Superior temporal gyrus (tissue), 1 donor: ENCODE measurements at regions not wholly inside any gene's neighbourhood (a gene's known extent, or its start where the extent isn't known, plus 50 kb on each side); places are given as distances from the start of the nearest gene placed in this dataset.

Experiments
- DNase-seq: peaks from one replicate; pipeline ENCODE4 v3.0.0-alpha.2; 2016; ENCODE audit errors: extremely low spot score

DNA sequence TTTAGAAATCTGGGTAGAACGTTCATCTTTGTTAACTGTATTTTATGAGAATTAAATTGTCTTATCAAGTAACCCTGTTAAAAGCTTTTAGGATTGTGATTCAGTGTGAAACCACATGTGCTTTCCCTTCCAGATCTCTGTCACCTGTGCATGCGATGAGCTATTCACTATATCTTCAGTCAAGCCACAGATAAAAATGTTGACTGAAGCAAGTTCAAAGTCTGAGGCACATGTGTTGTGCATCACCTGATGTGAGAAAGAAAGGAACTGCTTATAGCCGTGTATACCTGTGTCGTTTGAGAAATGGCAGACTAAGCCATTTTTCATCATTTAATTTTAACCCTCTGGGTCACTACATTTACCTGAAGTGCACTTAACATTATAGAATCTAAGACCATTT lies 1088.9 kb upstream of the TENM4 start:
- no peak for DNase-seq

DNA sequence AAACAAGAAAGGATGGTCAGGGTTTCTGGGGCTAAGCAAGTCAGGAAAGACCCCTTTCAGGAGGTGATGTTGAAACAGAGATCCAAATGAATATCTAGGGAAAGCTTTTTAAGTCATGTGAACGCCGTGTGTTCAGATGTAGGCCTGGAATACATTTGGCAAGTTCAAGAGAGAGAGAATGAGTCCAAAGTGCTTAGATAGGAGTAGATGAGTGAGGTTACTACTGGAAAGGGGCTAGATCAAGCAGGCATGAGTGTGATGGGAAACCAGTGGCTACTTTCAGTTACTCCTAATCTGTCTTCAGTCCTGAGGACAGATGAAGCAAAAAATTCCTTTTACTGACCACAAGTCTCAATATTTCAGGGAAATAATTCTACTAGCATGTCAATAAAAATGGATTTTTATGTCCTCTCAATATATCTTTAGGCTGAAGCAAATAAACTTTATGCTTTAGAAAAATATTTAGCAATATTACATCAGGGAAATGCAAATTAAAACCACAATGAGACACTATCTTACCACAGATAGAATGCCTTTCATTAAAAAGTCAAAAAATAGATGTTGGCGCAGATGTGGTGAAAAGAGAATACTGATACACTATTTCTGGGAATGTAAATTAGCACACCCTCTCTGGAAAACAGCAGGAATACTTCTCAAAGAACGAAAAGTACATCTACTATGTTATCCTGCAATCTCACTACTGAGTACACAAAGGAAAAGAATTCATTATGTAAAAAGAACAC lies 1085.0 kb upstream of the TENM4 start:
- DNase-seq = no peak

- DNase-seq = no peak
Measured at GRCh38 chr11:80524349-80524748, 1083.5 kb upstream of the TENM4 start.

DNA sequence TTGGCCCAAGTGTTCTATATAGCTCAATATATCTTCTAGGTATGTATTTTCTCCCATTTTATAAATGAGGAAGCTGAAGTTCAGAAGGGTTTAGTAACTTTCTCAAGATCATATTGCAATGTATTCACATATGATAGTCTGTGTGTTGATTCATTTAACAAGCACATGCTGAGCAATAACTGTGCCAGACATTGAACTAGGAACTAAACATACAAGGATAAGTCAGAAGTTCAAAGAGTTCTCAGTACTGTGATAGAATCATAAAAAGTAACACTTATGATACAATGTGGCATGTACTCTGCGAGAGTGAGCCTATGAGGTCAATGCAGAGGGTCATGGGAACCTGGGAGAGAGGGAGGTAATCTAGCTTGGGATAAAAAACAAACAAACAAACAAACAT lies 1082.2 kb upstream of the TENM4 start:
- no peak for DNase-seq

- no peak for DNase-seq
Measured at GRCh38 chr11:80521592-80521991, 1080.8 kb upstream of the TENM4 start.

- no peak for DNase-seq
Measured at GRCh38 chr11:80520507-80520887, 1079.7 kb upstream of the TENM4 start.

DNA sequence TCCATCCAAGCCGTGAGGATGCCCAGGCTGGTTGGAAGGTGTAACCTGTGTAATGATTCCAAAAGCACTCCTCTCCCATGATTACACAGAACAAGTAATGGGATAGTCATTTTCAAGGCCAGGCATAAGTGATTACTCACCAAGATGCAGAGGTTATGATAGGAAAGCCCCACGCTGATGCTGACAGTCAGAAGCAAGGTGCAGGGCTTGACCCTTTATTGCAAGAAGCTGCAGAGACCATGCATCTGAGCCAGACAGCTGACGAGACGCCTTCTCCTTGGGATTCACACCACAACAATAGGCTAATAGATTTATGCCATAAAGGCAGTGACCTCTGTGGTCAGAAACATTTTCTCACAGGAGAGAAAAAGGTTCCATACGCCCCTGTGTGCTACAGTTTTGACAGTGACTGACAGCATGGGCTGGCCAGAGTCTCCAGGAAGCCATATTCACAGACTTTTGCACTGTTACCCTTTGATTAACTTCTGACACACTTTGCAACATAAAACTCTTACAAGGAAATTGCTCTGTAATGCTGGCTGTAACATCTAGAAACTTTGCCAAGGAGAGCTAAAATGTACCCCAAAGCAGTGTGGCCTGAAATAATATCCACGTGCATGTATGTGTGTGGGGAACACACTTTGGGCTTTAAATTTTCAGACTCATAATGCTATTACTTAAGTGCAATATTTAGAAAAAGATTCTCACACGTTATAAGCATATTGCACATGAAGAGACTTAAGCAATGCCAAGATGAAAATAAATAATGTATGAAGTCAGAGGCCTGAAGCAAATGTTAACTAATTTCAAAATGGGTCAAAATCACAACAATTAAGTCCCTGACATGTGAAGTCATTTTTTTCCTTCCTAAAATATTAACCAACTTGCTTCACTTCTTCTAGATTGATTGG lies 1079.0 kb upstream of the TENM4 start:
- no peak for DNase-seq

- DNase-seq = no peak
Measured at GRCh38 chr11:80517701-80518100, 1076.9 kb upstream of the TENM4 start.

DNA sequence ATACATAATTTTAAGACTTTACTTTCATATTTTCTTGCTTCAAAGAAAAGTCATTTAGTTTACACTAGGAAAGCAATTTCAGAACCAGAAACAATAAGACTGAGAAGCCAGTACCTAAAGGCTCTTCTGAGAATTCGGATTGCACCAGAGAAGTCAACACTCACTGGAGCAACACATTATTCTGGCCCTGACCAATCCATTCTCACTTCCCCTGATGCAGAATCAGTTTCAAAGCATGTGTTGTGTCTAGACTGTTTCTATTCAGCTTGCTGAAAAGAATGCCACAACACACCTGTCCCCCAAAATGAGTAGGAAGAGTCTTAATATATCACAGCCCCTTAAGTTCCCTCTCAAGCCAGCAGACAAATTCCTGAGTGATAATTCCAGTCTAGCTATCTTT lies 1074.3 kb upstream of the TENM4 start:
- no peak for DNase-seq

DNA sequence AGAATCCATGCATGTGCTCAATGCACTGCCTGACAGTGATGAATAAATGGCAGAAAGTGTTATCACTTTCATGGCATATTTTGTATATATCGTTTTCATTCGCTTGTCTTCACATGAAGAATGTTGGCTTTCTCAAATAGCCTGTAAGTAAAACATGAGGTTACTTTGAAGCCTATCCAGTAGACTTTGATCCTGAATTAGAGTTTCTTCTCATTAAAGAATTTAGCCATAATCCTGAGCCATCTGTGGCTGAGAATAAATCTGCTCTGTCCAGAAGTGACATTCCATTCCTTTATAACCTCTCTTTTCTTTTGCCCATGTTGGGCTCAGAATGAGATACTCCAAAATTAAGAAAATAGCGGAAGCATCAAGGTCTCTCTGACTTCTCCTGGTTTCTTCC lies 1071.7 kb upstream of the TENM4 start:
- no peak for DNase-seq

DNA sequence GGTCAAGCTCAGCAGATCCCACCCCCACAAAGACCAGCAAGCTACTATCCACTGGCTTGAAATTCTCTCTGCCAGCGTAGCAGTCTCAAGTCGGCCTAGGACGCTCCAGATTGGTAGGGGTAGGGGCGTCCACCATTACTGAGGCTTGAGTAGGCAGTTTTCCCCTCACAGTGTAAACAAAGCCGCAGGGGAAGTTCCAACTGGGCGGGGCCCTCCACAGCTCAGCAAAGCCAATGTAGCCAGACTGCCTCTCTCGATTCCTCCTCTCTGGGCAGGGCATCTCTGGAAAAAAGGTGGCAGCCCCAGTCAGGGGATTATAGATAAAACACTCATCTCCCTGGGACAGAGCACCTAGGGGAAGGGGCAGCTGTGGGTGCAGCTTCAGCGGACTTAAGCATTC lies 1064.9 kb upstream of the TENM4 start:
- no peak for DNase-seq

DNA sequence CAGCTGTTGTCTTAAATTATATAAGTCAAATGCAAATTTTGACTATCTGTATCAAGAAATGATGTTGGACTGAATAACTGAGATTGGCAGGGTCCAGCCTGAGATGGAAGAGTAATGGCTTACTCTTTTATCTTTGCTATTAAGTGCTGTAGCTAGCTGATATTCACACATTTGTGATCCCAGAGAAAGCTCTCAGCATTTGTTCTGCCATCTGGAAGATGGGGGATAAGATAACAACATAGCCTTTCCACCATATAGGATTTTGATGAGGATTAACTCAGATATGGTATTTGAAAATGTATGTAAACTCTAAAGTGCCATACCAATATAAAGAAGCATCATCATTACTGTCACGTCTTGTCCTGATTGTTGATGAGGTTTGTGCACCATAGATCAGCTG lies 1063.2 kb upstream of the TENM4 start:
- DNase-seq = no peak

DNA sequence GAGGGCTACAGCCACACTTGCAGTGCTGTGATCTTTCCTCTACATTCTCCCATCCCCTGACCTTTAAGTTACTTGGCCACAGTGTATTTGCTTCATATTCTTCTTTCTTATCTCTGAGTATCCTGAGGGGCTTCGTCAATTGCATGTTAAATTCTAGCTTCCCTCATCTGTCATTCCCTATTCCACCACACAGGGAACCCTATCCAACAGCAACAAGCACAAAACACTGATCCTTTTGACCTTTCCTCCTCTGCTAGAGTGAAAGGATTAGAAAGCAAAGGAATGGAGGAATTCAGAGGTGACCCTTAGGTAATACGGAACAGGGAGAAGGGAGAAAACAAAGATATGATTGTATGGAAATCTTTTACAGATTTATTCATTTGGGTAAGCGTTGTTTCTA lies 1061.7 kb upstream of the TENM4 start:
- DNase-seq = no peak

GRCh38 chr11:80495116-80495515 lies 1054.3 kb upstream of the TENM4 start:
- no peak for DNase-seq

DNA sequence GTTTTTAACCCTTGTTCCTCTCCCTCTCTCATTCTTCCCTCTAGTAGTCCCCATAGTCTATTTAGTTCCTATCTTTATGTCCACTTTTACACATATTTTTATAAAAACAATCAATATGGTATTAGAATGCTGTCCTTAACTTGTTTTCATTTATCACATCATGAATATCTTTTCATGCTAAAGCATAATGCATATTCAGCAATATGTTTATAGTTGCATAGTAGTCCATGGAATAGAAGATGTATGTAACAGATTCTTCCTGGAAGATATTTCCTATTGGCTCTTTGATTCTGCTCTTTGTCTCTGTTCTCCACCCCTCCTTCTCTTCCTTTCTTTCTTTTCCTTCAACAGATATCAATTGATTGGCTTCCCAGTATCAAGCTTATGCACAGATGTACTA lies 1047.1 kb upstream of the TENM4 start:
- DNase-seq = no peak

DNA sequence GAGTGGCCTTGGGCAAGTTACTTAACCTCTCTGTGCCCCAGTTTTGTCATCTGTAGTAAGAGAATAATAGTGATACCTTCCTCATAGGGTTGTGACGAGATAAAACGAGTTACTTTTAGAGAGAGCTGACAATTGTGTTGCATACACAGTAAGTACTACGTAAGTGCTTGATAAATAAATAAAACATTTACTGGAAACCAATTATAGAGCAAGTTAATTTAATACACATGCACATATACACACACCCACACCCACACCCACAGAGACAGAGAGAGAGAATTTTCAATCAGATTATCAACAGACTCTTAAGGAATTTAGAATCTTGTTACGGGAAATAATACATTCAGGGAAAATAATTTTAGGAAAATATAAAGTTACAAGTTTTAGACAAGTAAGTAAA lies 1045.8 kb upstream of the TENM4 start:
- DNase-seq = no peak

DNA sequence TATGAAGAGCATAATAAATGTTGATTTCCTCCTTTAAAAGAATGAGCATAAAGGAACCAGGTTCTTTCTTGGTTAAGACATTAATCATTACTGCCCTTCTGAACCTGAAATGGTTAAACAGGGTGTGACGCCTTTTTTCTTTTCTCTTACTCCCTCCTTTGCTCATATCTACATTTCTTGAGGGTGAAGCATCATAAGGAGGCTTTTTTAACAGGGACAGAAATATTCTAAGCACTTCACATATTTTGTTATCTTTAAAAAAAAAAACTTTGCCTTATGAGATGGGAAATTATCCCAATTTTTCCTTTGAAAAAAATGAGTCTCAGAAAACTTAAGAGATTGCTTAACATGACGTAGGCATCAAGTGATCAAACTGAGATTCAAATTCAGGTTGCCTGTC lies 1036.3 kb upstream of the TENM4 start:
- DNase-seq = no peak

DNA sequence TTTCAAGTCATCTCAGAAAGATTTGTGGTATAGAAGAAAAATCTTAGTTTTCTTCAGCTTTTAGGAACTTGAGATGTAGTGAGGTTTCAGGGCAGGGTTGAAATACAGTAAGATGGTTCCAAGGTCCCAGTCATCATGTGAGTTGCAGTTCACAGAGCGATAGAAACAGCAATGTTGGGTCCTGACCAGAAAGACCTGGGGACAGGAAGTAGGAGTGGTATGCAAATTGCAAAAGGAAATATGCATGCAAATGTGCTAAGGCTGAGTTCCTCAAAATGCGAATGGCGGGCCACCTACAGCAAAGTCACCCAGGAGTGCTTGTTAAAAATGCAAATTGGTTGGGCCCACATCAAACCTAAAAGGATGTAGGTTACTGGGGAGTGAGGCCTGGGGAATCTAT lies 1032.7 kb upstream of the TENM4 start:
- no peak for DNase-seq

- no peak for DNase-seq
Measured at GRCh38 chr11:80469871-80470270, 1029.0 kb upstream of the TENM4 start.

DNA sequence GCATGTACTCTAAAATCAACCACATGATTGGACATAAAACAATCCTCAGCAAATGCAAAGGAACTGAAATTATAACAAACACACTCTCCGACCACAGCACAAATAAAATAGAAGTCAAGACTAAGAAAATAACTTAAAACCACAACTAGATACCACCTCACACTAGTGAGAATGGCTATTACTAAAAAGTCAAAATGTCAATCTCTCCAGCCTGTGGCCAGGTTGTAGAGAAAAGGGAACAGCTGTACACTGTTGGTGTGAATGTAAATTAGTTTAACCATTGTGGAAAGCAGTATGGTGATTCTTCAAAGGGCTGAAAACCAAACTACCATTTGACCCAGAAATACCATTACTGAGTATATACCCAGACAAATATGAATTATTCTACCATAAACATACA lies 1025.7 kb upstream of the TENM4 start:
- DNase-seq = no peak

DNA sequence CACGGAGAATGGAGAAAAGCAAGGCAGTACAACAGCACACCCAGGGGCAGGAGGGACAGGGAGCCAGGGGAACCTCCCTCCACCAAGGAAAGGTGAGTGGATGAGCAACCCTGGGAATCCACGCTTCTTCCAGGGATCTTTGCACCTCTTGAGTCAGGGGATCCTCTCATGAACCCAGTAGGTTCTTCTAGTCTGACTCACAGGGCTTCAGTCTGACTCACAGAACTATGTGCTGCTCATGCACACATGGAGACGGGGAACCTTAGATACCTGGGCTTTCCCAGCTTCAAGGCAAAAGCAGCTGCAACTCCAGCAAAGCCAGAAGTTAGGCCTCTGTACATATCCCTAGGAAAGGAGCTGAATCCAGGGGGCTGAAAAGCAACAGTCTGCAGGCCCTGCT lies 1021.4 kb upstream of the TENM4 start:
- DNase-seq = no peak

DNA sequence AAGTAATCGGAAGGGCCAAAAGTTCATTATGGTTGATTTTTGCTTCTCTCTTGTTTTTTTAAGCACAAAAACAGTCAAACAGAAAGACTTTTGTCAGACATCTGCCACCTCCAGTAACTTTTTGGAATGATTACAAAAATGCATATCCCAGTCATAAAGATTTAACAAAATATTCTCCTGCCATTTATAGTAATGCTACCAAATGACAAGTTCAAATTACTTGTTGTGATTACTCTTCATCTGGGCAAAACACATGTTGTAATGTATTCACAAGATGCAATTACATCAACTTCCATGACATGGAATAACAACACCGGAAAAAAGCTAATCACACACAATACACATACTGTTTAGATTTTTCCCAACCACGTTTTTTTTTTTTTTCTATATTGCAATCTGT lies 1017.5 kb upstream of the TENM4 start:
- DNase-seq = no peak

DNA sequence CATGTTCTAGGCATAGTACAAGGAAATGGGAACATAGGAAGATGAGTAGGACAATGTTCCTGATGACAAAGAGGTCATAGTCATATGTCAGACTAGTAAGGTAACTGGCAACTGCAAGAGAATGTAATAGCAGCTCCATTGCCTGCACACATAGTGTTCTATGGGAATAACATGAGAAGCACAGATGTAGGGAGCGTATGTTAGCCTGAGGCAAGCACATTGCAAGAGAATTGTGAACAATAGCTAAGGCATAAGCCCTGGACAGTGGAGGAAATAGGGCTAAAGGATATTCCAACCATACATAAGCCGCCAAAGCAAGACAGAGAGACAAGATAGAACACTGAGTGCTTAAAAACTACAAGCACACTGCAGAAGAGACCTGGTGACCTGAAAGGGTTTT lies 1017.0 kb upstream of the TENM4 start:
- DNase-seq = no peak
